ENCODE measurements at regions not wholly inside any gene's neighbourhood (a gene's known extent, or its start where the extent isn't known, plus 50 kb on each side); places are given as distances from the start of the nearest gene placed in this dataset.

DNA sequence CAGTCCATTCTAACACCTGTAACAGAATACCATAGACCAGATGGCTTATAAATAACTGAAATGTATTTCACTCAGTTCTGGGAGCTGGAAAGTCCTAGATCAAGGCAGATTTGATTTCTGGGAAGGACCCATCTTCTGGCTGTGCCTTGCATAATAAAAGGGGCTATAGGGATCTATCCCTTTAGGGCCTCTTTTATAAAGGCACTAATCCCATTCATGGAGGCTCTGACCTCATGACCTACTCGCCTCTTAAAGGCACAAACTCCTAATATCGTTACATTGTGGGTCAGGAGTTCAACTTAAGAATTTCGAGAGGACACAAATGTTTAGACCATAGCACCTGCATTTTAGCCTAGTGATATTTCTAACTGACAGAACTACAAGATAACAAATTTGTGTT lies 619.0 kb downstream of the CDH18 start:
- H3K27me3 Mint-ChIP-seq: no peaks in the 10 kb centered on the region
- no peak overlapping the region for H3K4me3 Mint-ChIP-seq
- DNase-seq (ENCODE audit: extremely low spot score, unreplicated experiment): no peak

DNA sequence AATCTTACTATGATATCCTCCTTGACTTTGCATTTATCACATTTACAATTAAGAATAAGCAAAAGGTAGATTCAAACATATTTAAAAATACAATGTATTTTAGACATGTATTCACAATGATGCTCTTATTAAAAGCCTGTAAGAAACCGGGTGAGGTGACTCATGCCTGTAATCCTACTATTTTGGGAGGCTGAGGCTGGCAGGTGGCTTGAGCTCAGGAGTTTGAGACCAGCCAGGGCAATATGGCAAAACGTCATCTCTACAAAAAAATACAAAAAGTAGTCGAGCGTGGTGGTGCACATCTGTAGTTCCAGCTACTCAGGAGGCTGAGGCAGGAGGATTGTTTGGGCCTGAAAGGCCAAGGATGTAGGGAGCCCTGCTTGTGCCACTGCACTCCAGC lies 618.4 kb downstream of the CDH18 start:
- no peak for DNase-seq (ENCODE audit: extremely low spot score, unreplicated experiment)
- Mint-ChIP-seq H3K9me3 (no peaks in the 10 kb centered on the region), H3K4me3 (no peak overlapping the region), H3K4me1 (ENCODE audit: unreplicated experiment) (no peaks in the 10 kb centered on the region), H3K27me3 (no peaks in the 10 kb centered on the region), H3K36me3 (no peaks in the 10 kb centered on the region), H3K27ac (no peak overlapping the region)
- TF ChIP-seq, protein P1, sequence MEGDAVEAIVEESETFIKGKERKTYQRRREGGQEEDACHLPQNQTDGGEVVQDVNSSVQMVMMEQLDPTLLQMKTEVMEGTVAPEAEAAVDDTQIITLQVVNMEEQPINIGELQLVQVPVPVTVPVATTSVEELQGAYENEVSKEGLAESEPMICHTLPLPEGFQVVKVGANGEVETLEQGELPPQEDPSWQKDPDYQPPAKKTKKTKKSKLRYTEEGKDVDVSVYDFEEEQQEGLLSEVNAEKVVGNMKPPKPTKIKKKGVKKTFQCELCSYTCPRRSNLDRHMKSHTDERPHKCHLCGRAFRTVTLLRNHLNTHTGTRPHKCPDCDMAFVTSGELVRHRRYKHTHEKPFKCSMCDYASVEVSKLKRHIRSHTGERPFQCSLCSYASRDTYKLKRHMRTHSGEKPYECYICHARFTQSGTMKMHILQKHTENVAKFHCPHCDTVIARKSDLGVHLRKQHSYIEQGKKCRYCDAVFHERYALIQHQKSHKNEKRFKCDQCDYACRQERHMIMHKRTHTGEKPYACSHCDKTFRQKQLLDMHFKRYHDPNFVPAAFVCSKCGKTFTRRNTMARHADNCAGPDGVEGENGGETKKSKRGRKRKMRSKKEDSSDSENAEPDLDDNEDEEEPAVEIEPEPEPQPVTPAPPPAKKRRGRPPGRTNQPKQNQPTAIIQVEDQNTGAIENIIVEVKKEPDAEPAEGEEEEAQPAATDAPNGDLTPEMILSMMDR (conservative IDR thresholded peaks at IDR 0.05): no peak

More for the DNA sequence above, 619.0 kb downstream of the CDH18 start:
- TF ChIP-seq, protein P1 (conservative IDR thresholded peaks at IDR 0.05): no peak
- Mint-ChIP-seq H3K4me1 (ENCODE audit: unreplicated experiment) (no peaks in the 10 kb centered on the region), H3K9me3 (no peaks in the 10 kb centered on the region), H3K36me3 (no peaks in the 10 kb centered on the region), H3K27ac (no peak overlapping the region)

DNA sequence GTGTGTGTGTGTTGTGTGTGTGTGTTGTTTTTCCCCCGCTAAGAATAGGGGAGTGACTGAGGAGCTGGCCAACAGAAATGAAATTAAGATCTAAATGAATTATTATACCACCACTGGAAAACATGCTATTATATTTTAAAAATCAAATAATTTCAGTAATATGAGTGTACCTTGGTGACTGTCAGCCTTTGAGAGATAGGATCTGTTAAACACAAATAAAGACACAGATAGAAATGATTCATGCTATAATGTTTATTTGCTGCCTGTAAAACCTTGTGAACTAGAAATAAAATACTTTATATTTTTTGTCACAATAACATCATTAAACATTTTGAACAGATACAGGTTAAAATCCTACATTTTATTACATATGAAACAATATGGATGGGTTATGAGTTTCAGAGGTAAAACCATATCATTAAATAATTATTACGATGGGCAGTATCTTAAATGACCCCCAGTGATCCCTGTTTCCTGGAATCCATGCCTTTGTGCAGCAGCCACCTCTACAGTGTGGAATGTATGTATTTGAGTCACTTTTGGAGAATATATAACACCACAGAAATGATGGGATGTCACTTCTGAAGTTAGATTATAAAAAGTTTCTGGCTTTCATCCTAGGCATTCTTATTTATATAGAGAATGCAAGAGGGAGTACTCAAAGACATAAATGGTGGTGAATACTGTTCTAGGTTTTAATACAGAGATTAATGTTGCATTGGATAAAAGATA lies 617.2 kb downstream of the CDH18 start:
- TF ChIP-seq, protein P1 (conservative IDR thresholded peaks at IDR 0.05): no peak
- H3K36me3 Mint-ChIP-seq: no peaks in the 10 kb centered on the region
- H3K27ac Mint-ChIP-seq: no peak overlapping the region

DNA sequence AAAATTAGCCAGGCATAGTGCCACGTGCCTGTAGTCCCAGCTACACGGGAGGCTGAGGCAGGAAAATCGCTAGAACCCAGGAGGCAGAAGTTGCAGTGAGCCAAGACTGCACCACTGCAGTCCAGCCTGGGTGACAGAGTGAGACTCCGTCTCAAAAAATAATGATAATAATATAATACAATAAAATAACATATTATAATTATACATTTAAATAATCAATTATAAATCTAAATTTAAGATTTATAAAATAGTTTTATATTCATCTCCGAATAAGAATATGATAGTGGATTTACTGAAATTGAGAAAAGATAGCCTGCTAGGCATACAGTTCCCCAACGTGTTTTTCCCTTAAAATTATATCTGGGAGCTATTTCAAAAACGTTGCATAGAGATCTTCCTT lies 599.6 kb downstream of the CDH18 start:
- H3K4me3 Mint-ChIP-seq: no peak overlapping the region
- H3K27me3 Mint-ChIP-seq: no peaks in the 10 kb centered on the region
- no peaks in the 10 kb centered on the region for H3K9me3 Mint-ChIP-seq
- no peak for DNase-seq (ENCODE audit: extremely low spot score, unreplicated experiment)
- no peak overlapping the region for H3K27ac Mint-ChIP-seq
- TF ChIP-seq, protein P1 (conservative IDR thresholded peaks at IDR 0.05): no peak
- no peaks in the 10 kb centered on the region for H3K36me3 Mint-ChIP-seq
- H3K4me1 Mint-ChIP-seq (ENCODE audit: unreplicated experiment): no peaks in the 10 kb centered on the region

More for the DNA sequence above, 617.2 kb downstream of the CDH18 start:
- Mint-ChIP-seq H3K9me3 (no peaks in the 10 kb centered on the region), H3K4me1 (ENCODE audit: unreplicated experiment) (no peaks in the 10 kb centered on the region), H3K4me3 (no peak overlapping the region), H3K27me3 (no peaks in the 10 kb centered on the region)
- no peak for DNase-seq (ENCODE audit: extremely low spot score, unreplicated experiment)

DNA sequence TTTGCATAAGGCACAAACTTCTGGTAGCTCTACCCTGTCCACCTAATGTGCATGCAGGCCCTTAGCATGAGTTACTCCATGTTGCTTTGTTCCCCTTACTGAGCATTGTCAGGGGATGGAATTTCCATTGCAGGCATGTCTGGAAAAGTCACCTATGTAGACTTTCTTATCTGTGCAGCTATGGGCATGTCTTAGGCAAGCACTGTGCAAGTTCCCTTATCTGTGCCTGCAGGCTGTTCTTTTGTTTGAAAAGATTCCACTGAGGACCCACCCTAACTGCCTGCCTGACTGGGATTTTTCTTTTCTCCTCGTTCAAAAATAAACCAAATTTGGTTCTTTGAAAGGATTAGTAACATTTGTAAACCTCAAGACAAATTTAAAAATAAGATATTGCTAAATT lies 587.0 kb downstream of the CDH18 start:
- no peak overlapping the region for H3K4me3 Mint-ChIP-seq
- no peaks in the 10 kb centered on the region for H3K27me3 Mint-ChIP-seq
- H3K9me3 Mint-ChIP-seq: peaks cover 3% of the 10 kb centered on the region
- DNase-seq (ENCODE audit: extremely low spot score, unreplicated experiment): no peak
- H3K4me1 Mint-ChIP-seq (ENCODE audit: unreplicated experiment): no peaks in the 10 kb centered on the region
- no peaks in the 10 kb centered on the region for H3K36me3 Mint-ChIP-seq
- TF ChIP-seq, protein P1 (conservative IDR thresholded peaks at IDR 0.05): no peak
- no peak overlapping the region for H3K27ac Mint-ChIP-seq
